Ammon's horn (tissue), 1 donor: ENCODE measurements at regions not wholly inside any gene's neighbourhood (a gene's known extent, or its start where the extent isn't known, plus 50 kb on each side); places are given as distances from the start of the nearest gene placed in this dataset.
A peak's percentile ranks its signal among the peaks of the same experiment; 100 is the strongest.
"Not testable (repeated sequence)": the region's sequence is repeated elsewhere in the genome, so short reads cannot be mapped to it uniquely, and the experiment has no call there.

Experiments used
- DNase-seq: peaks from one replicate; pipeline ENCODE4 v3.0.0-alpha.2; 2016; ENCODE audit warnings: low spot score

DNA sequence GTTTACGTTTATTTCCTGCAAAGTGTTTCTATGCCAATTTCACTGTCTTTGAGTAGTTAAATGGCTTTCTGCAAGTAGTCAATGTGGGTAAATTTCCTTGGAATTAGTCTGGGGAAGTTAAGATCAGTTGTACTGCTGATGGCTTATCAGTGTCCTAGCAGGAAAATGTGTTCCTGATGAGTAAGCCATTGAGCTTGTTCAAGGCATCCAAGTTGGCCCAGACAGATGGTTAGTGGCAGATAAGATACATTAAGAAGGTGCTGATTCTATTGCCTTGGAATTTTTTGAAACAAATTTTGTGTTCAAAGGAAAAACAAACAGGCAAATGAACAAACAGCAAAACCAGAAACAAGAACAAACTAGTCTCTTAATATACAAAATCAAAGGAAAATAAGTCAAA is 258.4 kb downstream of the MAP2K6 start:
- DNase-seq: no peak

DNA sequence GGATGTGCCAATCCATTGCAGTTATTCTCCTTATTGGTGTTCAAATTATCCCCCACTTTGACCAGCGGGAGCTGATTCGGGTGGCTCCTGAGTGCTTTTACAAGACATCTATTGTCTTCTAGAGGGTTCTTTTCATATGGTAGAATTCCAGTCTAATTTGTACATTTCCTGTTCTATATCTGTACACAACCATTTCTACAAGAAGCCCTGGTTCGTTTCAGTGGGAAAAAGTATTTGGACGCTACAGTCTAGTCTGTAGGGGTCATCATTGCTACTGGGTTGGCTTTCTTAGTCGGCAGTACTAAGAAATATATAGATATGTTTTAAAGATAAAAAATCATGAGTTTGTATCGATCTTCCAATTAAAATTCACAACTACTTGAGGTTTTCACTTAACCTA is 262.6 kb downstream of the MAP2K6 start:
- DNase-seq: peak; percentile 5

DNA sequence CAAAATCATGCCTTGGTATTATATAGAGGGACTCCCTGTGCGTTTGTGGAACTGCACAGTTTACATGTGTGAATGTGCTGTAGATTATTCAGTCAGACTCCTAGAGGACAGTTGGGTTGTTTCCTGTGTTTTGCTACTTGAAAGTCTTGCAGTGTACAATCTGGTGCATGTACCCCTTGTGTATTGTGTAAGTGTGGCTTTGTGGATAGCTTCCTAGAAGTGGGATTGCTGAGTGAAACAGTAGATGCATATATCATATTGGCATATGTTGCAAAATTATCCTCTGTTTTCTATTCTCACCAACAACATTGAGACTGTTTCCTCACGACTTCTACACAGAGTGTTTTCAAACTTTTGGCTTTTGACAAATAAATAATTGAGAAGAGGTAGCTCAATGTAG is 263.7 kb downstream of the MAP2K6 start:
- DNase-seq: no peak

DNA sequence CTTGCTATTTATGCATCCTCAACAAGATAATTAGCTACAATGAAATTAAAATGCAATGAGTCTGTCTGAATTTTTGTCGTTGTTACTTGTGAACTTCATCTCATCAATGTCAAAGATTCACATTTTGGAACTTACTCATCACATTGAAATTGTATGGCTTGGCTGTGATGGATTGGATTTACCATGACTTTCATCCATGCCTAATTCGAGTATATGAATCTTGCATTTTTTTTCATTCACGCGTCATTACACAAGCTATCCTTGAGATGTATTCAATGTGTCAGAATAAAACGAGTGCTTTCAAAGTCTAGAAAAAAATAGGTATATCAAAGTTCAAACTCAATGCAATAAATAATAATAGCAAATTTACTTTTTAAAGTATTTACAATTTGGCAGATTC is 265.3 kb downstream of the MAP2K6 start:
- DNase-seq: no peak

DNA sequence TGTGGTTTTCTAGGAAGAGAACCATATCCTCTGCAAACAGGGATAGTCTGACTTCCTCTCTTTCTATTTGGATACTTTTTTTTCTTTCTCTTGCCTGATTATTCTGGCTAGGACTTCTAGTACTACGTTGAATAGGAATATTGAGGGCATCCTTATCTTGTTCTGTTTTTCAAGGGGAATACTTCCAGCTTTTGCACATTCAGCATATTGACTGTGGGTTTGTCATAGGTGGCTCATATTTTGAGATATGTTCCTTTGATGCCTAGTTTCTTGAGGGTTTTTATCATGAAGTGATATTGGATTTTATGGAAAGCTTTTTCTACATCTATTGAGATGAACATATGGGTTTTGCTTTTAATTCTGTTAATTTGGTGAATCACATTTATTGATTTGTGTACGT is 269.8 kb downstream of the MAP2K6 start:
- no peak for DNase-seq

DNA sequence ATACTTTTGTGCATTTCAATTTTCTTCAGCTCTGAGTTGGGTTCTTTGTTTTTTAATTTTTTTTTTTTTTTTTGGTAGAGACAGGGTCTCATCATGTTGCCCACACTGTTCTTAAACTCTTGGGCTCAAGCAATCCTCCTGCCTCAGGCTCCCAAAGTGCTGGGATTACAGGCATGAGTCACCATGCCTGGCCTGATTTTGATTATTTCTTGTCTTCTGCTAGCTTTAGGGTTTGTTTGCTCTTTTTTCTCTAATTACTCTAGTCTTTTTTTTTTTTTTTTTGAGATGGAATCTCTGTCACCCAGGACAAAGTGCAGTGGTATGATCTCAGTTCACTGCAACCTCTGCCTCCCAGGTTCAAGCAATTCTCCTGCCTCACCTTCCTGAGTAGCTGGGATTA is 270.7 kb downstream of the MAP2K6 start:
- DNase-seq: not testable (repeated sequence)

DNA sequence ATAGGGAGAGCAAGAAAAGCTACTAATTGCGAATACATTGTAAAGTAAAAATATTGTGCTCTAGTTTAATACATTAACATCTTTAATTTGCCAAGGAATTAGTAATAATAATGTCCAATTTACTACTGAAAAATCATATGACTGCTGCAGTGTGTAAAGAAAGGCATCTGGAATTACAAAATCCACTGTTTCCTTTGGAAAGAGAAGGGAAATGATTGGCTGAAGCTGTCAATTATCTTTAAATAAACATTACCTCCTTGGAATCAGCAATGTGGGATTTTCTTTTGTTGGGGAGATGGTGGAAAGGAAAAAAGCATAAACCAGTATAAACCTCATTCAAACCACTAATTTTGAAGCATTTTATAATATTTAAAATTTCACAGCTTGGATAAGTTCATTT is 276.0 kb downstream of the MAP2K6 start:
- DNase-seq: no peak

DNA sequence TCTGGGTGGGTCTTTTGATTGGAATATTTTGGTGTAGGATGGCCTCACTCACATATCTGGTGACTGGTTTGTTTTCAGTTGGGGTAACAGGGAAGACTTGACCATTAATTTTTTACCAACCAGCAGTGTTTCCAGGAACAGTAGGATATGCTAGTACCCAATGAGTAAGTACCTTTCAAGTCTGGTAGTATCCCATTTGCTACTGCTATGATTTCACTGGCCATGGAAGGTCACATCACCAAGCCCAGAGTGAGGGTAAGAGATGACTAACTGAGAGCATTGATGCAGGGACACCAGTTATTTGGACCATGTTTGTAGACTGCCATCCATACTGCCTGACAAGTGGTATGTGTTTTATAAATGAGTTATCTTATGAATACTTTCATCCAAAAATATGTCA is 277.7 kb downstream of the MAP2K6 start:
- DNase-seq: no peak

DNA sequence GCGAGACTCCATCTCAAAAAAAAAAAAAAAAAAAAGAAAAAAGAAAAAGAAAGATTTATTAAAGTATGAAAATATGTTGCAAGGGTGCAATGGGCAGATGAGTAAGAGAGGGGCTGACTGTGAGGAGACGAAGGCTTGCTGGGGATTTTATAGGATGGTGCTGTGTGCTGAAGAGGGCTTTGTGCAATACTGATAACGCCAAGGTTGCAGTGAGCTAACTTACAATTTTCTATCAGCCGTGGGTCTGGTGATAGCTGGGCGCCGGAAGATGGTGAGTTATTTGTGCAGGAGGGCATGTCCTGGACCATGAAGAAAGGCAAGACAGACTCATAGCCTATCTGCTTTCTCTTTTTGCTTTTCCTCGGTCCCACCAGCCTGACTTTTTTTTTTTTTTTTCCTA is 281.1 kb downstream of the MAP2K6 start:
- no peak for DNase-seq

DNA sequence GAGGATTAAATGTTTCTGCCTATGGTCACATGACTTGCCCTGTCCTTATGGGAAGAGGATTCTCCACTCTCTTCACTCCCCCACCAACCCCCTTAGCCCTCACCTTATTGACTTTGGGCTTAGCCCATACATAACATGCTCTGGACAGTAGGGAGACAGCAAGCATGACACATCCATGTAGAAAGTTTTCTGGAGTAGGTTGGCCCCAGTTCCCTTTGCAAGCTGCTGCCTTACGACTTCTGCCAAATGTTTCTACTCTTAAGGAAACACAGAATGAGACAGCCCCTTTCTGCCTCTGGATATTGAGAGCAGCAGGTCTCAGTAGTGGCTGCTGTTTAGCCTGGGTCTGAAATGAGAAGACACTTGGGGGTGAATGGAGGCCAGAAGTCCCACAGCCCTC is 282.2 kb downstream of the MAP2K6 start:
- no peak for DNase-seq

DNA sequence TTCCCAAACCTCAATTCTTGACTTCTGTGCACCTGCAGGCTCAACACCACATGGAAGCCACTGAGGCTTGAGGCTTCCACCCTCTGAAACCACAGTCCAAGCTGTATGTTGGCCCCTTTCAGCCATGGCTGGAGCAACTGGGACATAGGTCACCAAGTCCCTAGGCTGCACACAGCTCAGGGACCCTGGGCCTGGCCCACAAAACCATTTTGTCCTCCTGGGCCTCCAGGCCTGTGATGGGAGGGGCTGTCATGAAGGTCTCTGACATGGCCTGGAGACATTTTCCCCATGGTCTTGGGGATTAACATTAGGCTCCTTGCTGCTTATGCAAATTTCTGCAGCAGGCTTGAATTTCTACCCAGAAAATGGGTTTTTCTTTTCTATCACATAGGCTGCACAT is 283.9 kb downstream of the MAP2K6 start:
- DNase-seq: not testable (repeated sequence)

DNA sequence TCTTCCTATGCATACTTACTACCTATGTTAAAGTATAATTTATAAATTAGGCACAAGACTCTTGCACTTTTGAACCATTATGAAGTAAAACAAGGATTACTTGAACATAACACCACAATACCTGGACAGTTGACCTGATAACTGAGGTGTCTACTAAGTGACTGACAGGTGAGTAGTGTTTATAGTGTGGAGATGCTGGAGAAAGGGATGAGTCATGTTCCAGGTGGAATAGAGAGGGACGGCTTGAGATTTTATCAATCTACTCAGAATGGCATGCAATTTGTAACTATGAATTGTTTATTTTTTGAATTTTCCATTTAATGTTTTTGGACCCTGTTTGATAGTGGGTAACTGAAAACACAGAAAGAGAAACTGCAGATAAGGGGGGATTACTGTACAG is 287.6 kb downstream of the MAP2K6 start:
- no peak for DNase-seq

DNA sequence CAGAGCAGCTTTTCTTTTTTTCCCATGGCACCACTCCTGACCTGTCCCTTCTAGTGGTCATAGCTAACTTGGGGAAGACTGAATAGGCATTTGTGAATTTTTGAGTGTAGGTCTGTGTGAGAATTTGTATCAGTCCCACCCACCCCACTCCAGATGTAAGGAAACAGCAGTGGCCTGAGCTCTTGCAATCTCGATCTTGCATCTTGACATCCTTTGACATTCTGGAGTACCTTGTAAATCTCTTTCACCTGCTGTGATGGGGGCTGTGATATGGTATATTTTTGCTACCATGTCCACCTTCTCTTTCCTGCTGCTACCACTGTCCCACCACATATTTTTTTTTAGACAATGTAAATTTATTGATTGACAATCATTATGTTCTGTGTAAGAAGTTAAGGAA is 289.3 kb downstream of the MAP2K6 start:
- DNase-seq: no peak

DNA sequence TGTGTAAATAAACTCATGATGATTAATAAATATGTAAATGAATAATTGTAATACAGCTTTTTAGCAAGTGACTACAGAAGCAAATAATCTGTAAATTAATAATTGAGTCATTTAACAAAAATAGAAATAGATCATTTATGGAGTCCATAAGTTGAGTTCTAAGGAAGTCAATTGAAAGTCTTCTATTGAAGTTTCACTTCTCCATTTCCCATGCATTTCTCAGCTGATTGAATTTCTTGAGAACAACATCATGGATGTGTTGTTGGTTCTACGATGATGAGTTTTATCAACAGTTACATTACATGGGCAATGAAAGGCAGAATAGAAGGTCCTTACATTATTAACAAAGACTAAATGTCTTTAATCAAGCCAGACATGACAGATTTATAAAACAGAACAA is 290.4 kb downstream of the MAP2K6 start:
- DNase-seq: no peak

DNA sequence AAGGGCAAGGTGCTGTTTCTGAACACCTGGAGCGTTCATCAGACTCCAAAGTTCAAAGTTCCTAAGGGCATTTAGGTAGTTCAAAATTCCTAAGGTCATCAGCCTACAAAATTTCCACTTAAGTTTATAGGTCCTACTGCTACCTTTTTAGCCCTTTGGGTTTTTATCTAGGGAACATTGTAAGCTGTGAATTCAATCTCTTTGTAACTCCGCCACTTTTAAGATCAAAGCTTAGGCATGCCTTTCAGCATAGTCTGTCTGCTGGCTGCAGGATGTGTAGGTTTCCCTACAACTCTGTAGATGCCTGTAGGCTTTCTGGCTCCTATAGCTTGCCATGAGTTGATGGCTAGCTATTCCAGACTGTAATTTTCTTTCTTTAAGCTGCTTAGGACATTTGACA is 291.6 kb downstream of the MAP2K6 start:
- DNase-seq: no peak

DNA sequence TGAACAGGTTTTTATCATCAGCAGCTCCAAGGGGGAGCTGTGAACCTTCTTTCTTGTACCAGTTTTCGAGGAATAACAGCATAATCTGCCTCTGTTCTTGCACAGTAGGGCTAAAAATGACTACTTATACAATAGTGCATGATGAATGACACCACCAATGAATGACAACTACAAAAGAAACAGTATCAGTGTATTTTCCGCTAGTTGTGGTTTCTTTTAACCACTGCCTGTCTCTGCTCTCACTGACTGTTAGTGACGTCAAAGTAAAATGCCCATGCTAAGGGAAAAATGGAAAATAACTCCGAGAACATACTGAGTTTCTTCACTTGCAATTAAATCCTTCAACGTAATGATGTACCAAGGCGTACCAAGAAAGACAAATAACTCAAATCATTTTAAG is 294.9 kb downstream of the MAP2K6 start:
- no peak for DNase-seq

DNA sequence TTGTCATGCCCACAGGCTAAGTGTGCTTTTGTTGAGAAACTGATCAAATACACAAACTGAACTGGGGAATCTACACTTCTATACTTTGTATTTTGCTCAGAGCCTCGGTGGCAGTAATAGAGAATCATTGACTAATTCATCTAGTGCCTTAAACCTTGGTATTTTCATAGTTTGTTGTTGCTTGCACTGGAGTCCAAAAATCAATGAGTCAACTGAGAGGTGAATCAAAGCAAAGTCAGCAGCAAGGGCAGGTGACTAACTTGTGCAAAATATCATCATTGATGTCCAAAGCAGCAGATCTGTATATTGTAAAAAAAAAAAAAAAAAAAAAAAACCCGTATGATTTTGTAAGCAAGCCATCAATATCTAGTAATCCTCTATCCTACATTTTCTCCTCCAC is 296.4 kb downstream of the MAP2K6 start:
- DNase-seq: no peak

DNA sequence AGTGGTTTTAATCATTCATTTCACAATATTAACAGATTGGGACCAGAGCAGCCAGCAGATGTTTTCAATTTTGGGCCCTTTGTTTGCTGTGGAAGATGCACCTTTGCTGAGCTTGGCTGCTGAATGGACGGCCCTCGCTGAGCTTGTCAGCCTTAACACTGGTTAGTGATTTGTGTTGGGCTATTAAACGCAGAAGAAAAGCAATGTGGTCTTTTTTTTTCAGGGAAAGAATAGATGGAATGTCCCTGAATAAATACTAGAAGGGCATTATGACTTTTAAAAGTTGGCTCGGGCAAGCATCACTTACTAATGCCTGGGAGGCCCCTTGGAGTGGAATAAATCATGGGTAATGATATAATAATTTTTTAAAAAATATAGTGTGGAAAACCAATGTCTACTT is 297.0 kb downstream of the MAP2K6 start:
- DNase-seq: no peak

DNA sequence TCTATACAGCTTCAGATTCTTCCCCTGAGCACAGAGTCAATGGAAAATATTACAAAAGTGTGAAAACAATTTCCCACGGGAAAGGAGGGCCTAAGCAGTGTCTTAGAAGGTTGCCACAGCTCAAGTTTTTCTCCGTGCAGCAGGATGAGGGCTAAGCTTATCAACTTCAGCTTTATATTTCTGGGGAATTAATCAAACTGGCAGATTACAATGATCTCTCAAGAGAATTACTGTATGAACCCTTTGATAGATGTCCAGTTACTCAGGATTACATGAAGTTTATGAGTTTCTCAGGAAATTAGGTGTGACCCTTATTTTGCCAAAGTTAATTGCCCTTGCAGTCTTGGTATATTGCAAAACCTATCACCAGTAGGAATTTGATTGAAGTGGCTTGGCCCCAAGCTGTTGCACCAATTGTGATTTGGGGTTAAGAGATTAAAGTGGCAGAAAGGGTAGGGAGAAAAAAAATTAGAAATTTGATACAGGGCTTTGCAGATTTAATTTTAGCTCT is 298.4 kb downstream of the MAP2K6 start:
- DNase-seq: no peak

DNA sequence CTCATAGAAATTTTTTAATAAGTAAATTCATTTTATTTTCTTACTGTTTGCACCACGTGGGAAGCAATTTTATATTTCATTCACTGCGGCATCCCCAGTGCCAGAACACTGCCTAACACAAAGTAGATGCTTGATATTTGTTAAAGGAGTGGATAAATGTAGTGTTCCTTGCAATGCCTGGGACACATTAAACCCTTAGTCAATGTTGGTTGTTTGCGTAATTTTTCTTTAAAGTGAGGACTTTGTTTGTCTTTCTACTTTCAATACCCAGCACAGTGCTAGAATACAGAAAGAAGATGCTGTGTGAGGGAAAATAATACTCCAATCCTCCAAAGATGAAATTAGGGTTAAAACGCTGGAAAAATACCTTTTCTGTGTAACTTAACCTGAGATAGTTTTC is 299.3 kb downstream of the MAP2K6 start:
- no peak for DNase-seq

DNA sequence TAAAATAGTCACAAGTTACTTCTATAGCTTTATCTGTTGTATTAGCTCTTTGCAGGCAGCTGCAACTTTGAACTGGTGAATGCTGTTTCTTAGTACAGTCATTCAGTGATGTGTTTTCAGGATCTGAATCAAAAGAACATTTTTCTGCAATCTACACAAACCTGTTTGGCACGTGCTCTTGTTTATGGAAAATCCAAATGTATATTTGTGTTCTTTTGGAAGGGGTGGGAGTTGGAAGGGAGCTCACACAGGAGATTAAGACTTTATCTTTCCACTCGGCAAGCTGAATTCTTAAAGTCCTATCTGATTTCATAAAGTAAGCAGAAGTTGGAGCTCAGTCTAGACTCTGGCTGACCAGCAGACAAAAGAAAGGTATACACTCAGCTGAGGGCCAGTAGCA is 300.2 kb downstream of the MAP2K6 start:
- DNase-seq: no peak

DNA sequence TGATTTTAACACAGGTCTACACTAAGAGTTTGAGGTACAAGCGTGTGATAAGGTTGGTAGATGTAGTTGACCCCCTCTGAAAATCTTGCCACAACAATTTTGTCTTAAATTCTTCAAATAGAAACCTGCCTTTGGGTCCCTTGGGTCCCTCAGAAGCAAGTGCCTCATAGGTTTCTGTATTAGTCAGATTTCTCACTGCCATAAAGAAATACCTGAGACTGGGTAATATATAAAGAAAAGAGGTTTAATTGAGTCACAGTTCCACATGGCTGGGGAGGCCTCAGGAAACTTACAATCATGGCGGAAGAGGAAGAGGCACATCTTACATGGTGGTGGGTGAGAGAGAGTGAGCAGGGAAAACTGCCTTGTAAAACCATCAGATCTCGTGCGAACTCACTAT is 301.2 kb downstream of the MAP2K6 start:
- DNase-seq: no peak

DNA sequence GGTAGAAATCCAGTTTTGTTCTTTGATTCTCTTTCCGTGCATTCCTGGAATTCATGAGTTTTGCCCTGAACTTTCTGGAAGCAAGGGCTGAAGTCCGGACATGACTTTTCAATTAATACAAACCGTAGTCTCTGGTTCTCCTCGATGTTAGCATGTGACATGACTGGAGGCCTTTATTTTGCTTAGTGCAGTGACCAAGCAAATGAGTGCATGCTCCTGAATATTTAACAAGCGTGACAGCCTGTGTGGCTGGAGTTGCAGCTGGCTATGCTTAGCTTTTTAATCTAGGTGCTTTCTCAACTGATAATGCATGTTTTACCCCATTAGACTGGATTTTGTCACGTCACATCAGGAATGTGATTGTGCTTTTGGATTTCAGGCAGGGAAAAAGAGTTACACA is 302.1 kb downstream of the MAP2K6 start:
- DNase-seq: no peak

DNA sequence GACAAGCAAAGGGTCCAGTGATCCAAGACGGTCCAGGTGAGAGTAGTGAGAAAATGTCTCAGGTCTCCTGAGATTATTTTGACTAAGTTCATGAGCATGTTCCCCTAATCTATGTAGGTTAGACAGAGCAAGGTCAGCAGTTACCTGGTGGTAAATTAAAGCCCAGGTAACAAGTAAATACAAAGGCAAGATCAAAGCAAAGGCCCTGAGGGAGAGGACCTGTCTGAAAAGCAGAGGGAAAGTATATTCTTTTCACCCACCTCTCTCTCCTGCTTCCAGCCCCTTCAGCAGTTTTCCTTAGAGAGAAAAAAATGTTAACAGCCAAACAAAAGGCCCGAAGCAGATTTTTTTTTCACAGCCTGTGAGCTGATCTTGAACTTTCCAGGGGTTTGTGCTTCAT is 302.7 kb downstream of the MAP2K6 start:
- DNase-seq: no peak

DNA sequence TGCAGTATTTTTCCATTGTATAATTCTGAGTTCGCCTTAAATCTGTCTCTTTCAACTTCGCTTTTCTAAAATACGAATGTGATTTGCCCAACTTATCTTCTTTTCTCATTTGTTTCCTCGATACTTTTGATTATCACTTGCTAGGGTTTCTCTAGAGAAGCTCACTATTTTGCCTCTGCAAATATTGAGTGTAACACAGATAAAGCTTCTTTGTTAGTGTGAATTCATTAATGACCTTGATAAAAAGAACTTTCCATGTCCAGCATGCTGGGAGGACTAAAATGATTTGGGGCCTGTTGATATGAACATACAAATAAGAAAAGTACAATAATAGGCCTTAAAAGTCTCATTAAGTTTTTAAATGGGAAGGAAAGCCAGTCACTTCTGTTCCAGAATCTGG is 303.3 kb downstream of the MAP2K6 start:
- DNase-seq: no peak
